Peyer's patch (tissue), 4 donors: ENCODE measurements at regions not wholly inside any gene's neighbourhood (a gene's known extent, or its start where the extent isn't known, plus 50 kb on each side); places are given as distances from the start of the nearest gene placed in this dataset.

ENCODE experiments used
- DNase-seq, 3 donors: peaks; one replicate each; pipeline ENCODE4 v3.0.0-alpha.2; 2017 to 2019
- H3K27ac ChIP-seq, 4 donors: fragments of 200-600 bp; sonication (generic); one replicate each; pipeline ENCODE4 v1.5.1; 2016 to 2019
- H3K27me3 ChIP-seq, 2 donors: fragments of 200-600 bp; sonication (generic); one replicate each; pipeline ENCODE4 v1.5.1; 2019
- H3K36me3 ChIP-seq, 3 donors: fragments of 200-600 bp; sonication (generic); one replicate each; pipeline ENCODE4 v1.5.1; 2016 to 2019
- H3K4me1 ChIP-seq, 4 donors: fragments of 200-600 bp; sonication (generic); one replicate each; pipeline ENCODE4 v1.5.1; 2016 to 2019
- H3K4me3 ChIP-seq, 4 donors: fragments of 200-600 bp; sonication (generic); 1 replicate in 3 of 4; 2 replicates in 1 of 4; pipeline ENCODE4 v1.5.1; 2016 to 2019; ENCODE audit warnings: mild to moderate bottlenecking in 1 of 4
- H3K9me3 ChIP-seq, 4 donors: fragments of 200-600 bp; sonication (generic); one replicate each; pipeline ENCODE4 v1.5.1; 2016 to 2019; ENCODE audit warnings: mild to moderate bottlenecking in 1 of 4
- POLR2A ChIP-seq, 2 donors: fragments of 450-650 bp; IDR thresholded peaks; one replicate each; pipeline ENCODE4 v1.5.1; 2017; ENCODE audit warnings: antibody characterized with exemption in 2 of 2, mild to moderate bottlenecking in 2 of 2, moderate library complexity in 2 of 2
- TF ChIP-seq, protein P1 (sequence below), 6 experiments: fragments of 450-650 bp in 4 of 6; fragments of 200-600 bp in 2 of 6; sonication (generic) in 1 of 6; IDR thresholded peaks; one replicate each; pipeline ENCODE4 v1.5.1; 2017 to 2019; ENCODE audit warnings: antibody characterized with exemption in 6 of 6, mild to moderate bottlenecking in 3 of 6, moderate library complexity in 1 of 6

DNA sequence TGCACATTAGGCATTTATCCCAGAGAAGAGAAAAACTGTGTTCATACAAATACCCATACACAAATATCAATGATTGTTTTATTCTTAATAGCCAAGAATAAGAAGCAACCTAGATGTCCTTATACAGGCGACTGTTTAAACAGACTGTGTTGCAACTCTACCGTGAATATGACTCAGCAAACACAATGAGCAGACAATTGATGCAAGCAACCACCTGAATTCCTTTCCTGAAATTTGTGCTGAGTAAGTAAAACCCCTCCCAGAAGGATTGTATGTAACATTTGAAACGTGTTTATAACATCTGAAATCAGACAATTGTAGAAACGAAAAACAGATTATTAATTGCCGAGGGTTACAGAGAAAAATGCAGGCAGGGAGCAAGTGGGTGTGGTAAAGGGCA lies 621.9 kb upstream of the SOX11 start:
- no peak overlapping the region for H3K27ac ChIP-seq
- TF ChIP-seq POLR2A (IDR thresholded peaks at IDR 0.05): no peak
- TF ChIP-seq, protein P1, sequence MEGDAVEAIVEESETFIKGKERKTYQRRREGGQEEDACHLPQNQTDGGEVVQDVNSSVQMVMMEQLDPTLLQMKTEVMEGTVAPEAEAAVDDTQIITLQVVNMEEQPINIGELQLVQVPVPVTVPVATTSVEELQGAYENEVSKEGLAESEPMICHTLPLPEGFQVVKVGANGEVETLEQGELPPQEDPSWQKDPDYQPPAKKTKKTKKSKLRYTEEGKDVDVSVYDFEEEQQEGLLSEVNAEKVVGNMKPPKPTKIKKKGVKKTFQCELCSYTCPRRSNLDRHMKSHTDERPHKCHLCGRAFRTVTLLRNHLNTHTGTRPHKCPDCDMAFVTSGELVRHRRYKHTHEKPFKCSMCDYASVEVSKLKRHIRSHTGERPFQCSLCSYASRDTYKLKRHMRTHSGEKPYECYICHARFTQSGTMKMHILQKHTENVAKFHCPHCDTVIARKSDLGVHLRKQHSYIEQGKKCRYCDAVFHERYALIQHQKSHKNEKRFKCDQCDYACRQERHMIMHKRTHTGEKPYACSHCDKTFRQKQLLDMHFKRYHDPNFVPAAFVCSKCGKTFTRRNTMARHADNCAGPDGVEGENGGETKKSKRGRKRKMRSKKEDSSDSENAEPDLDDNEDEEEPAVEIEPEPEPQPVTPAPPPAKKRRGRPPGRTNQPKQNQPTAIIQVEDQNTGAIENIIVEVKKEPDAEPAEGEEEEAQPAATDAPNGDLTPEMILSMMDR (IDR thresholded peaks at IDR 0.05): no peak
- no peaks in the 10 kb centered on the region for H3K4me1 ChIP-seq
- no peaks in the 10 kb centered on the region for H3K27me3 ChIP-seq
- DNase-seq: no peak
- no peak overlapping the region for H3K4me3 ChIP-seq
- H3K36me3 ChIP-seq: no peaks in the 10 kb centered on the region
- H3K9me3 ChIP-seq: no peaks in the 10 kb centered on the region

DNA sequence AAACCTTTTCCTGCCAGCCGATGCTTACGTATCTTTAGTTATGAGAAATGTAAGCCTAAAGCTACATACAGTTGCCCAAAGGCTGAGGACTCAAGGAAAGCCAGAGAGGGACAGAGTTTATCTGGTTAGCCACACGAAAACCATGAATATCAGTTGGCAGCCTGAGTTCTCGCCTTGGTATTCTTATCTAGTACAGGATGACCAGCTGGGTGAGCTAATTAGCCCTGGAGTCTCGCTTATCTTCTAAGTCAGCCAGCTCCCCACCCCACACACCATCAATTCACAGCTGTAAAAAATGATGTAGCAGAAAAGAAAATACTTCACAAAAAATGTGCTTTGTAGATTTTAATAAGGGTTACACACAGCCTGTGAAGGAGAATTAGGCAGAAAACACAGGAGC lies 617.5 kb upstream of the SOX11 start:
- H3K4me3 ChIP-seq: no peak overlapping the region
- H3K9me3 ChIP-seq: no peaks in the 10 kb centered on the region

DNA sequence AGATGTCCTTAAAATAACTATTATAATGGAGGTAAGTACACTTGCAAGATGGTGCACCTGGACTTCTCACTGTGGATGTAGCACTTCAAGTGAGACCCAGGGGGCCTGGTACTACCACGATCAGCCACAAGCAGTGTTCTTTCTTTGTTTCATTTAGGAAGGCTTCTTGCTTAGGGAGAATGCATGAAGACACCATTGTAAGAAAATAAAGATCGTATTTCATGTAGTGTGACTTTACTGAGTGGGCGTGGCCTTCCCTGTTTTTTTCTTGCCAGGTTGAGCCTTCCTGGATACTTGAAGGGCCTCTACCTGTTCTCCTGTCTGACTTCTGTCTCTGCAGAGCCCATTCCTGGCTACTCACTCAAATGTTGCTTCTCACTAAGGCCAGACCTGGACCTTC lies 615.6 kb upstream of the SOX11 start:
- H3K9me3 ChIP-seq: no peaks in the 10 kb centered on the region
- no peak for TF ChIP-seq POLR2A (IDR thresholded peaks at IDR 0.05)
- TF ChIP-seq, protein P1 (IDR thresholded peaks at IDR 0.05): no peak
- no peak overlapping the region for H3K27ac ChIP-seq
- no peaks in the 10 kb centered on the region for H3K36me3 ChIP-seq
- no peaks in the 10 kb centered on the region for H3K27me3 ChIP-seq
- no peak overlapping the region for H3K4me3 ChIP-seq
- DNase-seq: no peak
- no peaks in the 10 kb centered on the region for H3K4me1 ChIP-seq

More for the DNA sequence above, 617.5 kb upstream of the SOX11 start:
- no peak for DNase-seq
- TF ChIP-seq POLR2A (IDR thresholded peaks at IDR 0.05): no peak
- no peaks in the 10 kb centered on the region for H3K4me1 ChIP-seq
- no peaks in the 10 kb centered on the region for H3K36me3 ChIP-seq
- no peaks in the 10 kb centered on the region for H3K27me3 ChIP-seq
- H3K27ac ChIP-seq: no peak overlapping the region

DNA sequence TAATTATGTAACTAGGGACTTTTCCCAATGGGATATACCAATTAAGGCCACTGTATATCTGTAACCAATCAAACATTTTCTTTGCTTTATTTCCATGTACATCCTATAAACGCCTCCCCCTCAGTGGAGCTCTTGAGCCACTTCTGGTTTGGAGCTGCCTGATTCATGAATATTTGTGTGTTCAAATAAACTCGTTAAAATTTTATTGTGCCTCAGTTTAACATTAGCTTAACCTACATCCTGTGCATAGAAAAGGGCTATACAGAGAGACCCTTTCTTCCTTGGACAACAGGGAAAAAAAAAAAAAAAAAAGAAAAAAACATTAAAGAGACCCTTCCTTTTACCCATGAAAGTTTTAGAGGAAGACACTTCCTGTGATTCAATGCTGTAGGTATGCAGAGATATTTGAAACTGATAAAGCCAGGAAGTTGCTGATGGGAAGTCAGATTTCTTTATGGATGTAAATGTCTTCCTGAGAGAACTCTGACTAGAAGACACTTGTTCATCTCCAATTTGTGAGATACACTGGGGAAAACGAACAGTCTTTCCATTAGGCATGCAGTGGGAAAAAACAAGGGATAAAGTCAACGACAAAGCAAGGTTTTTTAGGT lies 614.6 kb upstream of the SOX11 start:
- H3K9me3 ChIP-seq: no peaks in the 10 kb centered on the region
- no peak overlapping the region for H3K27ac ChIP-seq
- H3K4me3 ChIP-seq: no peak overlapping the region
- DNase-seq: no peak
- no peaks in the 10 kb centered on the region for H3K36me3 ChIP-seq
- no peaks in the 10 kb centered on the region for H3K27me3 ChIP-seq
- H3K4me1 ChIP-seq: no peaks in the 10 kb centered on the region
- TF ChIP-seq POLR2A (IDR thresholded peaks at IDR 0.05): no peak
- TF ChIP-seq, protein P1 (IDR thresholded peaks at IDR 0.05): no peak

DNA sequence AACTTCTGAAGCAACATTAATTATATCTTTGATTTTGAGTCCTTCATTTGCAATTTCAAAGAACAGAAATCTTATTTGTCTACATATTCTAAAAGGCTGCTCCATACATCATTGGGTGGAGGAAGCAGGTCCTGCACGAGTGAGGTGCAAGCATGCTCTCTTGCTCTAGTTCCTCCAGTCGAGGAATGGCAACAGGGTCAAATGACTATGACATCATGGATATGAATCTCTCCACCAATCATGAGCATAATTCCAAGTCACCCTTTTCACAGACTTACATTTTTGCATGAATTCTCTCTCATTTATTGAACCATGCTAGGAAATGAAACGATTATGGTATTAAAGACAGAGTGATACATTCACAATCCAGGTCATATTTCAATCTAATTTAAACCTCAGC lies 608.8 kb upstream of the SOX11 start:
- H3K4me3 ChIP-seq: no peak overlapping the region
- TF ChIP-seq POLR2A (IDR thresholded peaks at IDR 0.05): no peak
- TF ChIP-seq, protein P1 (IDR thresholded peaks at IDR 0.05): no peak
- H3K4me1 ChIP-seq: no peaks in the 10 kb centered on the region
- H3K36me3 ChIP-seq: no peaks in the 10 kb centered on the region
- no peaks in the 10 kb centered on the region for H3K9me3 ChIP-seq
- no peak overlapping the region for H3K27ac ChIP-seq
- no peaks in the 10 kb centered on the region for H3K27me3 ChIP-seq
- DNase-seq: no peak

DNA sequence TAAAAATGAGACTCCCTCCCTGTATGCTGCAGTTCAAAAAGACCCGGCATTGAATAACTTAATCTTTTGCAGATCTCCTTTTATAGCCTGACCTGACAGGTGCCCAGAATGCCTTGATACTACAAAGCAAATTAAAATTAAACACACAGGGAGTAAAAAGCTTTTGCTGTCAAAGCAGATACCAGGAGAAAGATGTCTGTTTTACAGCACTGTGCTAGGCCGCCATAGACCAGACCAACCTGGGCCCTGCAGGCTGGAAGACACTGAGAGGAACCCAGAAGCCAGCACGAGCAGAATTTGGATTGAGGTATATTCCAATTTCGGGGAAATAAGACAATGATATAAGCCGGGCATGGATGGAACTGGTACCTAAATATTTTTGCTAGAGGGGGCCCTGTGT lies 602.8 kb upstream of the SOX11 start:
- Histone ChIP-seq H3K27ac (no peak overlapping the region), H3K9me3 (no peaks in the 10 kb centered on the region), H3K4me1 (no peaks in the 10 kb centered on the region), H3K27me3 (no peaks in the 10 kb centered on the region), H3K36me3 (no peaks in the 10 kb centered on the region), H3K4me3 (no peak overlapping the region)
- no peak for DNase-seq
- no peak for TF ChIP-seq POLR2A (IDR thresholded peaks at IDR 0.05)
- TF ChIP-seq, protein P1 (IDR thresholded peaks at IDR 0.05): no peak
